Glomerular visceral epithelial cell (primary cell): ENCODE measurements at regions not wholly inside any gene's neighbourhood (a gene's known extent, or its start where the extent isn't known, plus 50 kb on each side); places are given as distances from the start of the nearest gene placed in this dataset.
"Not testable (repeated sequence)": the region's sequence is repeated elsewhere in the genome, so short reads cannot be mapped to it uniquely, and the experiment has no call there.

Source experiments
- DNase-seq: peaks from one replicate; pipeline ENCODE4 v3.0.0-alpha.2; 2016; ENCODE audit errors: extremely low spot score

DNA sequence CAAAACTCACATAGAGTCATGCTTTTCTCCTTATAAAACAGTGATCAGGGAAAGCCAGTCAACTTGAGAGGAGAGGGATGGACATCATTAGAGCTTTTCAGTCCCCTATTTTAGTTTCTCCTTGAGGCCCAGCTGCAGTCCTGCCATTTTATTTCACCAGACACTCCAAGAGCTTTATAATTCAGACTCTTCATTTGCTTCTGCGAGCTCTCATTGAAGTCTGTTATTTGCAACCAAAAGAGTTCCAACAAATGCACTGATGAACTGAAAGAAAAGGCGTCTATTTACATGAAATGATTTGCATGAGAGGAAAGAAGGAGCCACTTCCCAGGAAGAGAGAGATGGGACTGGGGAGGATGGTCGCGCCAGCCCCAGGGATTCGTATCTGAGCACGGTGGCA is 86.8 kb downstream of the NDUFA12 start:
- no peak for DNase-seq

DNA sequence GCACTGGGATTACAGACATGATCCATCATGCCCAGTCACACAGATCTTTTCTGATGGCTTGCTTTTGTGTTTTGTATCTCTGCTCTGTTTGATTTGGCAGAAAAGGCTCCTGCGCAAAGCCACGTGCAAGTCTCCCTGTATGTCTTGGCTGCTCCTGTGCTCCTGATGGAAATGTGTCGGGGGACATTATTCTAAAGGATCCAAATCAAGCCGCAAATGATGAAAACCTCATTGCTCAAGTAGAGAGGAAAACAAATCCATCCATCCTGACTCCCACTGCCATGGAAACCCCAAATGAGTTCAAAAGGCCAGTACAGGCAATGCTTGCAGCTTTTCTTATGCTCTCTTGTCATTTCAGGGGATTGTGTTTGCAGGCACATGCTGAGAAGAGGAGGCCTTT is 93.8 kb downstream of the NDUFA12 start:
- DNase-seq = no peak

DNA sequence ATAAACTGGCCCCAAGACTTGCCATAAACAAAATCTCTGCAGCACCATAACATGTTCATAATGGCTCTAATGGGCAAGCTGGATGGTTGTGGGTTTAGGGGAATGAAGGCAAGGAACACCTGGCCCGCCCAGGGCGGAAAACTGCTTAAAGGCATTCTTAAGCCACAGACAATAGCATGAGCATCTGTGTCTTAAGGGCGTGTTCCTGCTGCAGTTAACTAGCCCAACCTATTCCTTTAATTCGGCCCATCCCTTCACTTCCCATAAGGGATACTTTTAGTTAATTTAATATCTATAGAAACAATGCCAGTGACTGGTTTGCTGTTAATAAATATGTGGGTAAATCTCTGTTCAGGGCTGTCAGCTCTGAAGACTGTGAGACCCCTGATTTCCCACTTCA is 97.7 kb downstream of the NDUFA12 start:
- not testable (repeated sequence) for DNase-seq

DNA sequence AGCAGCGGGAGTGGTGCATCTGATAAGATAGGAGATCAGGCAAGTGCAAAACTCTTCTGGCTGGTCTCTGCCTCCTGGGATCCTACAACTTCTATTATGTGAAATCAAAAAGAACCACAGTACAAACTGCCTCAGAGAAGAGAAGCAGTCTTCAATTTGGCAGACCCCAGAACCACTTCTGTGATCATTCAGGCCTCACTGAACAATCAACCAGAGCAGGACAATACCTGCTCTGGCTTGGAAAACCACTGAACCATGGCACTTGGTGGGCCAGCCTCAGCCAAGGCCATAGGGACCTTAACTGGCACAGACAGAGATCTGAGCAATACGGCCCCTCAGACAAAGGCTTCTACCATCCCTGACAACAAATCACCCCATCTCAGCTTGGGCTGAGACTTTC is 103.0 kb downstream of the NDUFA12 start:
- DNase-seq = no peak

DNA sequence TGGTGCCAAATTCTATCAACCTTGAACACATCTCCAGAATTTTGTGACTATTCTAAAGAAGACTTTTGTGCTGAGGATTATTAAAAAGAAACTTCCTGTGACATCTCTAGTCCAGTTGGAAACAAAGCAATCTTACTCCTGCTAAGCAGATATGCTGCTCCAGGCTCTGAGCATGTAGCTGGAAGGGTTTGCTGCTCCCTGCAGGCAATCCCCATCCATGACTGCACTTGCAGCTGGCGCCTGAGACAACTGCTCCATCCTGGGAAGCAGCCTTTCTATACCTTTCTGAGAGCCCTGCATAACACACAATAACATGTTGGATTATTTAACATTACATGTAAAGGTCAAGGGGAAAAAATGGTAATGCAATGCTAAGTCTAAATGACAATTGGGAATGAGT is 105.1 kb downstream of the NDUFA12 start:
- no peak for DNase-seq

DNA sequence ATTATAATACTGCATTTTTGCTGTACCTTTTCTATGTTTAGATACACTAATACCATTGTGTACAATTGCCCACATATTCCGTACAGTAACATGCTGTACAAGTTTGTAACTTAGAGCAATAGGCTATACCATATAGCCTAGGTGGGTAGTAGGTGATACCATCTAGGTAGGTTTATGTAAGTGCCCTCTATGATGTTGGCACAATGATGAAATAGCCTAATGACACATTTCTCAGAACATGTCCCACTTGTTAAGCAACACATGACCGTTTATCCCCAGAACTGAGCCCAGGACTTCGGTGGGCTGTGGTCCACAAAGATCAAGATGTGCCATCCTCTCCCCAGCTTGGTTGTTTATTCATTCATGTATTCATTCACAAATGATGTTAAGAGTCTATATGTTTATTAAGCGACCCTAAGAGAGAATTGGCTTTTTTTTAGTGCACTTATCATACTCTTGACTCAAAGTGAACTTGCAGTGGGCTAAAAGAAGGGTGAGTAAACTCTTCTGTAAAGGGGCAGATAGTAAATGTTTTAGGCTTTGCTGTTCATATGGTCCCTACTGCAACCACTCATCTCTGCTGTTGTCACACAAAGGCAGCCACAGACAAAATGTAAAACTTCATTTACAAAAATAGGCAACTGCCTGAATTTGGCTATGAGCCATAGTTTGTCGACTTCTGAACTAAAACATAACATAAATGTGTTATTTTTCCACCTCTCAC is 110.8 kb downstream of the NDUFA12 start:
- no peak for DNase-seq

DNA sequence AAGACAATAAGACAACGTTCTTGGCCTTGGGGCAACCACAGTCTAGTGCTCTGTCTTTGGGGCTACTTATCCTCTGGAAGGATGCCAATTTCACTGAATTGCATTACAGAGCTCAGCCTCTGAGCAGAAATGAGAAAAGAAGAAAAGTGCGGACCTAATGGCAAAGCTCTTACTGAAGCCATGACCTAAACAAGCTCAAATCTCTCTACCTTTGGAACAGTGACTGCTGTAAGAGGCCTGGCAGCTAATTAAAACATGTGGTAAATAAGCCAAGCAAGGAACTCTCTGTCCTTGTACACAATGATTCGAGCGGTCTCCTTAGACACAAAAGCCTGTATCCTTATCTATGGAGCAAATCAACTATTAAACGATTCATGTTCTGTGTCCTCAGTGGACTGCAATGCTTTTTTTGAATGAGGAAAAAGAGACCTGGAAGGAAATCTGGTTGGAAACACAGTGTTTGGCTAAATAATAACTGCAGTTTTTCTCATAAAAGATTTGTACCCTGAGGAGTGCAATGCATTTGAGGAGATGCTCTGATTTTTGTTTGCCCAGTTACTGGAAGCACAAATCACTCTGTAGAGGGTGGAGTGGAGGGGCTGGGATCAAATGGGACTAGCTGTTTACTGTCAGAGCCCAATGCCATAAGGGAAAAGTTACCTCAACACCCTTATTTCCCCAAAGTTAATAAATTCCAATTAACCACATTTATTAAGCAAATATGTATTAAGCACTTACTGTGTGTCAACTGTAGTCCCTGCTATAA is 113.9 kb downstream of the NDUFA12 start:
- no peak for DNase-seq

DNA sequence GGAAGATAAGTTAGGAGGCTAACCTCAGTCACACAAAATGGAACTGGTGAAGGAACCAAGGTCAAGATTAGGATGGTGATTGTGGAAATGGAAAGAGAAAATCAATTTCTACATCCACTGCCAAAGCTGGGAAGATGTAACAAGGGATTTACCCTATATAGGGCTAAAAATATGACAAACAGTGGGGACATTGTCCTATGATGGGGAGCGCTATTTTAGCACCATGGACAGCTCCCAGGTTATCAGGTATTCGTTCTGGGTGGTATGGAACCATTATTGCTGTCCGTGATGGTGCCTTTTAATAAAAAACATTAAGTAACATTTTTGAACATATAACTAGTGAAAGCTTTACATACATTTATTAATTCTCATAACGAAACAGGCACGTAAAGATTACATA is 124.0 kb downstream of the NDUFA12 start:
- DNase-seq = no peak

DNA sequence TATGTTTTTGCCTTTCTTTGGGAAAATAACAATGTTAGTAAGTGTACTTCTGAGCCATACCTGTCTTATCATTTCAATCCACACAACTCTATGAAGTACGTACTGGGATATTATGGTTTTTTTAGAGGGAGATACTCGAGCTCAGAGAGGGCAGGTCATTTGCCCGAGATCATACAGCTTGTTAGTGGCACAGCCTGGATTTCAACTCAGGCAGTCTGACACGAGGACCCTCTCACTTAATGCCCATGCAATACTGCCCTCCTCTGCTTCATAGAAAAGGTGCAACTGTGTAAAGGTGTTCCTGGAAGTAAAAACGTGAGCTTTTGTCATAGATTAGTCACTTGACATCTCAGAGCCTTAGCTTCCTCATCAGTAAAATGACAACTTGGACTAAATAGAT is 128.0 kb downstream of the NDUFA12 start:
- DNase-seq = peak; percentile 71

DNA sequence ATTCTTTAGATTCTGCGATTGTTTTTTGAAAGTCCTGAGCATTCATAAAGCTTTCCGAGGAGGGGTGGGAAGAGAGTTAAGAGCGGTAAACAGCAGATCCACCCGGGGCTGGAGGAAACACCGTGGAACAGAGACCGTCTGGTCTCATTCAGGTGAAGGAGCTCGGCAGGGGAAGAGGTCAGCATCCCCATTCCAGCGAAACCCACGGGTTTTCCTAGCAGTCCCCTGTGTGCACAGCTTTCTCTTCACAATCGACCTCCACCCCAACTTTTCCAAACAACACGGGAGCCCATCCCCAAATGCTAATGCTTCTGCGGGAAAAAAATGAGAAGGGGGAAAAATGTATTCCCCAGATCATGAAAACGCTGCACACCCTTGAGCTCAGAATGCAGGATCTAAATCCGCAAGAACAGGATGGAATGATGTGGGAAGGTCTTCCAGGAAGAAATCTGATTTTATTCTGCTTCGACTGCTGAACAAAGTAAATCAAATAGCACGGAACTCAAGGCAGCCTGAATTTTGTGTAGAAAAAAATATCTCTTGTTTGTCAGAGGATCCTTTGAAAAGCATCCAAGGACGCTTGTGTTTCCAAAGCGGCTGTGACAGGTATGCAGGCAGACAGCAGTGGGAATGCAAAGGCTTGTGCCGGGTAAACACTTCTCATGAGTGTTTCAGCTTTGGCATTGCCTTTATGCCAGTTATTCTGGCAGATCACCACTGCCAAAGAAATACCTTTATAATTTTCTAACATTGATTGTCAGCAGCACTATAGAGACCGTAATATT is 128.8 kb downstream of the NDUFA12 start:
- DNase-seq = no peak

DNA sequence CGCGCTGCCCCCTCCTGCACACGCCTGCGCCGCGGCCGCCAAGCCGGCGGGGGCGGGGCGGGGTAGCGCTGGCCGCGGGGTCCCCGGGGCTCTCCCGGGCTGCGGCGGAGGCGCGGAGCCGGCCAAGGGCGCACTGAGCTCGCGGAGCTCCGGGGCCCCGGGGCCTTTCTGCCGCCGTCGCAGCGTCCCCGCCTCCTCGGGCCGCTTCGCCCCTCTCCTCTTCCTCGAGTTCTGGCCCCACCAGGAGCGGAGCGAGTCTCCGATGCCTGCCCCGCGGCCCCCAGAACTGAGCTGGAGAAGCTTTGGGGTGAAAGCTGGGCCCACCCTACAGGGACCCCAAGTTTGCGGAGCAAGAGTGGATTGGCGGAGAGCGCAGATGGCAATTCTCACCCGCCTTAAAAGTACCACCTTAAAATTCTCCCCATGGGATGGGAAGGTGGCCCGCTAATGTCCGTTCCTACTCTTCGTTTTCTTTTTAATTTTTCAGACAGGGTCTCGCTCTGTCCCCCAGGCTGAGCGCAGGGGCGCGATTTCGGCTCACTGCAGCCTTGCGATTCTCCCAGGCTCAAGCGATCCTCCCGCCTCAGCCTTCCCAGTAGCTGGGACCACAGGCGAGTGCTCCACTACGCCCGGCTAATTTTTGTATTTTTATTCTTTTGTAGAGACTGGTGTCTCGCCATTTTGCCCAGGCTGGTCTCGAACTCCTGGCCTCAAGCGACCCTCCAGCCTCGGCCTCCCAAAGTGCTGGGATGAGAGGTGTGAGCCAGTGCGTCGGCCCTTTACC is 129.6 kb downstream of the NDUFA12 start:
- DNase-seq = no peak

DNA sequence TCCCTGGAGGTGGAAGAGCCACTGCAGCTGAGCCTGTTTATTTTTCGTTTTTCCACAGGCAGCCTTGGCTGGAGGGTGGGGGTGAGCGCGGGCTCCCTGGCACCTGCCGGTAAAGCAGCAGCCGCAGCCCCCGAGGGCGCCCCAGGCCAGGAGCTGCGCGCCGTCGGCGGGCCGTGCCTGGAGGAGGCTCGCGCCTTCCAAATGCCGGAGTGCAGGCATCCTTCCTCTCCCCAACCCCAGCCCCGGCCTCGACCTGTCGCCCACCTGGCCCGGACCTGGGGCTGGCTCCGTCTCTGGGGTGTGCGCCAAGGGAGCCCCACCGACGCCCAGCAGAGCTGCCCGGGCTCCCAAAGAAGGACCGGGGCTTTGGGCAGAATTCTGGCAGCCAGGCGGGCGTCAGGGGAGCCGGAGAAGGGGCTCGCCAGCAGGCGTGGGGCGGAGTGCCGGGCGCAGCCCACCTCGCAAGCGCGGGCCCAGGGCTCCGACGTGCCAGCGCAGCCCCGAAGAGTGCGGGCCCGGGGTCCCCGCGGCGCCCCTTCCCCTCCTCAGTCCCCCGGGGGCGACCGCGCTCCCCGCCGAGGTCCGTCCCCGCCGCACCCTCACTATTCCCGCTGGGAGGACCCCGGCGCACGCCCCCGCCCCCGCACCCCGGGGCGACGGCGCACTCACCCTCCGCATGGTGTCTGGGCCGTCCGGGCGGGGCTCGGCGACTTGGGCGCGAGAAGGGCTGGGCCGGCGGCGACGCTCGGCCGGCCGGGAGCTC is 130.3 kb downstream of the NDUFA12 start:
- peak; percentile 70 for DNase-seq

DNA sequence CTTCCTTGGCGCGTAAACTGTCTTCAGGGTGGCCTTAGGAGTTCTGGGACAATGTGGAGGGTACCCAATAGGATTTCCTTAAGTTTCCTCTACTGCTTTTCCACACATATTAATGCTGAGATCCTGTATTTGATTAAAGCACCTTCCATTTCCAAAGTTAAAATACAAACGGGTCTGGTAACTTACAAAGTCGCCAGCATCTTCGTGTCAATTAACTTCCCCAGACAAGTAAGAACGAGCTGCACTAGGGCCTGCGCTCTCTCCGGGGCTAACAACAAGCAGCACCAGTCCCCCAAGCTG is 130.9 kb downstream of the NDUFA12 start:
- DNase-seq = no peak

DNA sequence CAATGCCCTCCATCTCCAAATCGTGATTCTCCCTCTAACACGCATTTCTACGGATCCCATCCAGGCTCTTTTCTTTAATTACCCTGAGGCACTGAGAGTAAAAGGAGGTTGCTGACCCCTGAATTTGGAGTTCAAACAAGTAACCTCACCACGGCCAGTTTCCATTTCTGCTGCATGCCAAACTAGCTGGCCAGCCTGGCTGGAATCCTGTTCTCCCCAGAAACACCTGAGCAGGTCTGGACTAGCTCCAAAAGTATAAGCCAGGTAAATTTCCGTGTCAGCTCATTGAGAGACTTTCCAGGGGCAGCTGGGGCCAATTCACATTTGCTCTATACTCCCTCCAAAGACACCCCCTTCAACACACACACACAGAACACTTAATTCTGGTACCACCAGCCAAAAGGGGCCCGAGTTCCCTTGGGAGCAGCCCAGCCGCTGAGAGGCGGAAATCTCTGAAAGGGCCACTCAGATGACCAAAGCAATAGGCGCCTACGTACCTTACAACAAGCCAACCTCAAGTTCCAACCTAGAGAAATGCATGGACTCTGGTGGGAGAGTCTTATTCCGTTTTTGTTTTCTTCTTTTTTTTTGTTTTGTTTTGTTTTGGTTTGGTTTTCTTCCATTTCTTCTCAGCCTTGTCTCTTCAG is 131.4 kb downstream of the NDUFA12 start:
- DNase-seq = no peak

DNA sequence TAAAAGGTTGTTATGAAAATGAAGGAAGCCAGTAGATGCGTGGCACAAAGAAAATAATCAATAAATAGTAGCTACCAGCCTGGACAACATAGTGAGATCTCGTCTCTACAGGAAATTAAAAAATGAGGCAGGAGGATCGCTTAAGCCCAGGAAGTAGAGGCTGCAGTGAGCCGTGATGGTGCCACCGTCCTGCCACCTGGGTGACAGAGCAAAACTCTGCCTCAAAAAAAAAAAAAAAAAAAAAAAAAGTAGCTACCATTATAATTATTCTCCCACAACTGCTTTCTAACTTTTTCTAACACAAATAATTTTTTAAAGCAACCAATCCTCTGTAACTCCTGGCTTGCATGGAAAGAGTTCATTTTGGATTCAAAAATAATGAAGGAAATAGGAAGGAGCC is 133.0 kb downstream of the NDUFA12 start:
- no peak for DNase-seq

DNA sequence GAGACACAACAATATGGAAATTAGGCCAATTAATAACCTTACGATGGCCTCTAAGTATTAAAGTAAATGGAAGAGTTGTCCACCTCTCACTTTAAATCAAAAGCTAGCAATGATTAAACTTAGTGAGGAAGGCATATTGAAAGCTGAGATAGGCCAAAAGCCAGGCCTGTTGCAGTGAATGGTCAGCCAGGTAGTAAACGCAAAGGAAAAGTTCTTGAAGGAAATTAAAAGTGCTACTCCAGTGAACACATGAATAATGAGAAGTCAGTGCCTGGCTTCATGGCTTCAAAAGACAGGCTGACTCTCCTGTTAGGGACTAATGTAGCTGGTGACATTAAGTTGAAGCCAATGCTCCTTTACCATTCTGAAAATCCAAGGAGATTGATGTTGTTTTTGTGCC is 135.3 kb downstream of the NDUFA12 start:
- no peak for DNase-seq

DNA sequence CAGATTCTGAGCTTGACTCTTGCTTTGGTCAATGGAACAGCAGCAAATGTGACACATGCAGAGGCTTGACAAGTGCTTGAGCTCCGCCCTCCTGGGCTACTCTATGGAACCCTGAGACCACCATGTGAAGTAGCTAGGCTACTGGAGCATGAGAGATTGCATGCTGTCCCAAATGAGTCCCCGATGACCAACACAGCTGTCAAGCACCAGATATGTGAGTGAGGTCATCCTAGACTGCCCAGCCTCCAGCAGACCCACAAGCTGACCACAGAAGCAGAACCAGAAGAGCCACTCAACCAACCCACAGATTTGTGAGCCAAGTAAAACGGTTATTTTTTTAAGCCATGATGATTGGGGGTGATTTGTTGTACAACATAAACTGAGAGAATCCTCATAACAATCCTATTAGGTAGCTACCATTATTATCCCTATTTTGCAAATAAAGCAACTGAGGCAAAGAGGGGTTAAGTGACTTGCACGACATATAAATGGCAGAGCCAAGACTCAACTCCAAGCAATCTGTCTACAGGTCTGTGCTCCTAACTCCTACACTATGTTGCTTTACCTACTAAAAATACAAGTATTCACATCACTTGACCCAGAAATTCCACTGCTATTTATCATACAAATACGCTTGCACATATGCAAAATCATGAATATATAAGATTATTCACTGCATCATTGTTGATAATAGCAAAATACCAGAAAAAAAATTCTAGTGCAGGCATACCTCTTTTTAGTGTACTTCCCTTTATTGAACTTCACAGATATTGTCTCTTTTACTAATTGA is 136.2 kb downstream of the NDUFA12 start:
- peak; percentile 94 for DNase-seq

DNA sequence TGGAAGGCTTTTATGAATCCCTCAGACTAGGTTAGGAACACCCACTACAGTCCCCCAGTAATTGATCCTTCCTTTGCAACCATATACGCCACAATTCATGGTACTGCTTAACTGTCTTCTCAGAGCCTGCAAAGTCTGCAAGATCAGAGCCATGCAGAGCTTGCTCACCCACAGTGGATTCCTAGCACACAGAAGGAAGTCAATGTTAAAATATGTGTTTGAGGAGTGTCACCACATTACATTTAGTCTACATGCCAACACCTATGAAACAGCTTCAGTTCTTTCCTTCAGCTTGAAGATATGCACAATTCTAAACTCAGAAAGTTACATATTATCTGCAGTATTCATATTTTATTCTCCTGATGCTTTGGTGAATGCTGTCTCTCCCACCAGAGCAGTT is 138.5 kb downstream of the NDUFA12 start:
- DNase-seq = peak; percentile 14

DNA sequence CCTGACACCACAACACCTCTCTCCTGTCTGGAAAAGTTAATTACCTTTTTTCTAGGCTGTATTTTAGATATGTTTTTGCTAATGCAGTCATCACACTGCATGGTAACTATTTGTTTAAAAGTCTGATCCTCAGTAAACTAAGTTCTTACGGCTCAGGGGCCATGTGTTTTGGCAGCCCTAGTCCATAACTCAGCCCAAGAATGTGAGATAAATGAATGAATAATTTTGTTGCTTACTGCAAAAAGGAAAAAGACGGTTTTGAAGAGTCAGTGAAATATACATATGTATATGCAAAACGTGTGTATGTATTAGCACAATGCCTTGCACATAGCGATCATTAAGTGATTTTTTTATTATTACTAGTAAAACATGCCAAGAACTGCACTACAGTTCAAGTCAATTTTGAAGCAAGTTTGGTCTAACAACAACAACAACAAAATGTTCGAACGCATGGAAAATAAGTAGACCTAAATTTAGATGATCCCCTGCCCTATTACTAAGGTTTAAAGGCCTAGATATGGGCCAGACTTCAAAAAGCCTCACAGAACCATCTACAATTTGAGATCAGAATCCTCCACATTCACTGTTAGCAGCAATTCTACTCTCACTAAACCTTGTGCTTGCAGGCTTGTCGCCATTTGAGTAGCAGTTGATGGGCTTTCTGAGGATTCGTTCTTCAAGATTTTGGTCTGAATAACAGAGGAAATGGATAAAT is 140.0 kb downstream of the NDUFA12 start:
- DNase-seq = no peak
